ENCODE measurements at regions not wholly inside any gene's neighbourhood (a gene's known extent, or its start where the extent isn't known, plus 50 kb on each side); places are given as distances from the start of the nearest gene placed in this dataset.

DNA sequence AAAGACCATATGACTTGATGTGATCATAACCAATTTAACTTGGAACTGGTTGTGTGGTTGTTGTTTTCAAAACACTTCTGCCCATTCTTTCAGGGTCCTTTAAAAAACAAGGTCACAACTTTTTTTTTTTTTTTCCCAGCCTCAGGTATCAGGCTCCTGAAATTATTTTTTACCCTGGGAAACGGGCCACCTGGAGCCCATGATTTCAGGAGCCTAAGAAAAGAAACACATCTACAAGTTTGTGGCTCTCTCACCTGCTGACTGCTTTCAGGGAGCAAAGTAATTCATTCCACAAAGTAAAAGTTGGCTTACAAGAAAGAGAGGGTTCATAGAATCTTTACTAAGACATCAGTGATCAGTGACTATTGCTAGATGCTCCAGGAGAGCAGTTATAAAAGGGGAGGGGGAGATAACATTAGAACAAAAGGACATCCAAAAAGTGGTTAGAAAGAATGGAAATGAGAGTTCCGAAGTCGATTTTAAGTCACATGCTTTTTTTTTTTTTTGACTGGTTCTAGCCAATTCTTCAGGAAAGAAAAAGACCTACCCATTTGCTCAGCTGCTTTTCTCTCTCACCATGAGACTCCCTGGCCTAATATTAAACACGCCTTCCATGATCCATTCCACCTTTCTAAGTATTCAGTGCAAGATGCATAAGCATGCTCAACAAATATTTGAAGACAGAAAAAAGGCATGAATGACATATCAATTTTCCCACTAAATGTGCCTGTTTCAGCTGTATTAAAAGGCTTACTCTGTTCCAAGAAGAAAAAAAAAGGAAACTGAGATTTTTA, 267.3 kb downstream of the LRATD1 start:
- TF ChIP-seq, protein P1, sequence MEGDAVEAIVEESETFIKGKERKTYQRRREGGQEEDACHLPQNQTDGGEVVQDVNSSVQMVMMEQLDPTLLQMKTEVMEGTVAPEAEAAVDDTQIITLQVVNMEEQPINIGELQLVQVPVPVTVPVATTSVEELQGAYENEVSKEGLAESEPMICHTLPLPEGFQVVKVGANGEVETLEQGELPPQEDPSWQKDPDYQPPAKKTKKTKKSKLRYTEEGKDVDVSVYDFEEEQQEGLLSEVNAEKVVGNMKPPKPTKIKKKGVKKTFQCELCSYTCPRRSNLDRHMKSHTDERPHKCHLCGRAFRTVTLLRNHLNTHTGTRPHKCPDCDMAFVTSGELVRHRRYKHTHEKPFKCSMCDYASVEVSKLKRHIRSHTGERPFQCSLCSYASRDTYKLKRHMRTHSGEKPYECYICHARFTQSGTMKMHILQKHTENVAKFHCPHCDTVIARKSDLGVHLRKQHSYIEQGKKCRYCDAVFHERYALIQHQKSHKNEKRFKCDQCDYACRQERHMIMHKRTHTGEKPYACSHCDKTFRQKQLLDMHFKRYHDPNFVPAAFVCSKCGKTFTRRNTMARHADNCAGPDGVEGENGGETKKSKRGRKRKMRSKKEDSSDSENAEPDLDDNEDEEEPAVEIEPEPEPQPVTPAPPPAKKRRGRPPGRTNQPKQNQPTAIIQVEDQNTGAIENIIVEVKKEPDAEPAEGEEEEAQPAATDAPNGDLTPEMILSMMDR (IDR thresholded peaks at IDR 0.05) = no peak
- TF ChIP-seq POLR2AphosphoS5 (IDR thresholded peaks at IDR 0.05) (no peak), POLR2A (IDR thresholded peaks at IDR 0.05) (no peak)
